HG02981 (cell line): ENCODE measurements at regions not wholly inside any gene's neighbourhood (a gene's known extent, or its start where the extent isn't known, plus 50 kb on each side); places are given as distances from the start of the nearest gene placed in this dataset.
"Not testable (repeated sequence)": the region's sequence is repeated elsewhere in the genome, so short reads cannot be mapped to it uniquely, and the experiment has no call there.

Source experiments
- ATAC-seq: cut with Tn5 transposase; IDR thresholded peaks from one replicate; pipeline ENCODE4 v1.9.1; 2021; ENCODE audit warnings: mild to moderate bottlenecking, moderate library complexity; ENCODE audit not compliant: unreplicated experiment

DNA sequence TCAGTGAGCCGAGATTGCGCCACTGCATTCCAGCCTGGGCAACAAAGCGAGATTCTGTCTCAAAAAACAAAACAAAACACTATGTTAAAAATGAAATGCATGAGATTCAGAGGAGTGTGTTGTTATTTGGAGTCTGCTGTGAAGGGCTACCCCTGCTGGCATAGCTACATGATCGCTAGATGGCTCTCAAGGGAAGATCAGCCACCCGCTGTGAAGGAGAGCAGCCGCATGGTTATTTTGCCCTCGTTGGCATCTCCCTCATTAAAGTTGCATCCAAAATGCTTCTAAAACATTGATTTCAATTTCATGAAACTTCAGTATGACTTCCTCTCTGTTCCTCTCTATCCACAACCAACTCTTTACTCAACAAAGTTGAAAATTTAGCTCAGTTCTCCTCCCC, 54.8 kb upstream of the NDUFV2 start:
- no peak for ATAC-seq

DNA sequence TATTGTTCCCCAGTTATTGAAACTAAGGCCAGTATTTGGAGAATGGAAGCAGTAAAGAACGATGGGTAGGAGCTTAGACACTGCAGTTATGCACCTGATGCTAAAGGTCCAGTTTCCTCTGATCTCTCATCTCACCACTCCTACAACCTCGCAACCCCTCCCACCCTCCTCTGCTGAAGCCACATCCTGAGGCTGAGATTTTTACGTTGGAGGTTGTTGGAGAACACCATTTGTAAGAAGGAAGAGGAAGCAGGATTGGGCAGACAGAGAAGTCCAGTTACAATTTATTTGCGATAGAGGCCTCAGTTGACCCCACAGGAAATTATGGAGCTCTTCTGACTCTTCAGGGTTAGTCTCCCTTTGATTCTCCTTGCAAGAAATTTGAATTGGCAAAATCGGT, 54.3 kb upstream of the NDUFV2 start:
- no peak for ATAC-seq

DNA sequence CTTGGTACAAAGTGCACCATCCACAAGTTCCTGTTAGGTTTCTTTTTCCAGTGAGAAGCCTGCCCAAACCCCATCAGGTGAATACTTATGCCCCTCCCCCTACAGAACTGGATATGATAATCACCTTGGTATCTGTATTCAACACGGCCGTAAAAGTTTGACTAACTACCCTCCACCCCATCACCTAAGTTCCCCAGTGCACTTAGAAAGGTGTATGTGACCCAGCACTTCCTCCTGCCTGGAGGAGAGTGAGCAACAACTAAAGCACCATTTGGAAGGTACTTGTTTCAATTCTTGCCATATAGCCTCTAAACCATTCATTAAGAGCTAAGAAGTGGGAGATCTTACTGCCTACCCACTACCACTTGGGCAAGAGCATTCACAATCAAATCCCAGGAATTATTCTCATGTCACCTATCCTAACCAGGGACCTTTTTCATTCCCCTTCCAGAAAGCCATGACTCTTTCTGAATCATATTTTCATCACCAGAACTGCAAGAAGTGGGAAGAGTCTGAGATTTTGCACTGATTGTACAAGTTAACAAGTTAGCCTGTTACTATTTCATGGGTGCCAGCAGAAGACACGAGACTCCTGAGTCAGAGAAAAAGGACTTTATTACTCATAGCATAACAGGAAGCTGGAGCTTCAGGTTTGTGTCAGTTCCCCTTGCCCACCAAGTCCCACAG, 53.5 kb upstream of the NDUFV2 start:
- no peak for ATAC-seq

DNA sequence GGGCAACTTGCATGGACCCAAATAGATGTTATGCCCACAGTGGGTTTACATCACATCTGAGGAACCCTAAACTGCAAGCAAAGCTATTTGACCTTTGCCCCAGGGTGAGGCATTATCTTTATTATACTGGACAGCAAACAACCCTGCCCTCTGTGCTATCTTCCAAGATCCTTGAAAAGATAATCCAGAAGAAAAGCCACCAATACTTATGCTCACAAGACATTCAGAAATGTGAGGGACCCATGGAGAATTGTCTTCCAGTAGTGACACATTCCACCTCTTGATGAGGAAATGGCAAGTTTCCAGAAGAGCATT, 53.0 kb upstream of the NDUFV2 start:
- ATAC-seq, result no peak

DNA sequence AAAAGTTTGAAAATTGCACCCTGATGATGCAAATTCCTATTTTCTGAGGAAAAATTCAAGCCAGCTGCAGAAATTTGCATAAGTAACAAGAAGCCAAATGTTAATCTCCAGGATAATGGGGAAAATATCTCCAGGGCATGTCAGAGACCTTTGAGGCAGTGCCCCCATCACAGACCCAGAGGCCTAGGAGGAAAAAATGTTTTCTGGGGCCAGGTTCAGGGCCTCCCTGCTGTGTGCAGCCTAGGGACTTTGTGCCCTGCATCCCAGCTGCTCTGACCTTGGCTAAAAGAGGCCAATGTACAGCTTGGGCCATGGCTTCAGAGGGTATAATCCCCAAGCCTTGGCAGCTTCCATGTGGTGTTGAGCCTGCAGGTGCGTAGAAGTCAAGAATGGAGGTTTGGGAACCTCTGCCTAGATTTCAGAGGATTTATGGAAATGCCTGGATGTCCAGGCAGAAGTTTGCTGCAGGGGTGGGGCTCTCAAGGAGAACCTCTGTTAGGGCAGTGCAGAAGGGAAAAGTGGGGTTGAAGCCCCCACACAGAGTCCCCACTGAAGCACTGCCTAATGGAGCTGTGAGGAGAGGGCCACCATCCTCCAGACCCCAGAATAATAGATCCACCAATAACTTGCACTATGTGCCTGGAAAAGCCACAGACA, 51.7 kb upstream of the NDUFV2 start:
- not testable (repeated sequence) for ATAC-seq
